OCI-LY1 (cell line): ENCODE measurements at regions not wholly inside any gene's neighbourhood (a gene's known extent, or its start where the extent isn't known, plus 50 kb on each side); places are given as distances from the start of the nearest gene placed in this dataset.

Experiments
- H2AFZ ChIP-seq: fragments of 200-600 bp; sonication (generic), shearing (Covaris generic); 2 replicates; pipeline ENCODE4 v1.6.0; 2014; ENCODE audit warnings: antibody characterized with exemption, mild to moderate bottlenecking, low read length
- H3F3A ChIP-seq: fragments of 200-600 bp; sonication (generic), shearing (Covaris generic); 2 replicates; pipeline ENCODE4 v1.6.0; 2014; ENCODE audit warnings: mild to moderate bottlenecking, antibody characterized with exemption, low read length, moderate library complexity; ENCODE audit not compliant: insufficient read depth
- H3K27ac ChIP-seq: fragments of 200-600 bp; sonication (generic); 2 replicates; pipeline ENCODE4 v1.5.1; 2014; ENCODE audit warnings: low read length, mixed run types, mild to moderate bottlenecking, low read depth; ENCODE audit not compliant: poor library complexity, severe bottlenecking
- H3K27me3 ChIP-seq: fragments of 200-600 bp; sonication (generic); 2 replicates; pipeline ENCODE4 v1.6.0; 2014; ENCODE audit warnings: antibody characterized with exemption, mild to moderate bottlenecking, low read length, moderate library complexity; ENCODE audit not compliant: insufficient read depth
- H3K36me3 ChIP-seq: fragments of 200-600 bp; sonication (generic); 2 replicates; pipeline ENCODE4 v1.6.1; 2014; ENCODE audit warnings: mild to moderate bottlenecking, antibody characterized with exemption, low read length, moderate library complexity, mixed read lengths; ENCODE audit not compliant: insufficient read depth
- H3K4me1 ChIP-seq: fragments of 200-600 bp; sonication (generic); 2 replicates; pipeline ENCODE4 v1.5.1; 2014; ENCODE audit warnings: mild to moderate bottlenecking, low read length, moderate library complexity; ENCODE audit not compliant: insufficient read depth, severe bottlenecking
- H3K4me2 ChIP-seq: fragments of 200-600 bp; sonication (generic), shearing (Covaris generic); 2 replicates; pipeline ENCODE4 v1.6.1; 2014; ENCODE audit warnings: low read length
- H3K4me3 ChIP-seq: fragments of 200-600 bp; sonication (generic); 2 replicates; pipeline ENCODE4 v1.5.1; 2014; ENCODE audit warnings: low read length, low read depth, mild to moderate bottlenecking, mixed read lengths; ENCODE audit not compliant: poor library complexity, severe bottlenecking
- H3K79me2 ChIP-seq: fragments of 200-600 bp; shearing (Covaris generic); 2 replicates; pipeline ENCODE4 v1.6.1; 2016; ENCODE audit warnings: mixed run types, low read length, mixed read lengths; ENCODE audit not compliant: insufficient read depth
- H3K9ac ChIP-seq: fragments of 200-600 bp; sonication (generic), shearing (Covaris generic); 2 replicates; pipeline ENCODE4 v1.6.1; 2014; ENCODE audit warnings: mild to moderate bottlenecking, low read length, mixed read lengths
- H3K9me2 ChIP-seq: fragments of 200-600 bp; sonication (generic), shearing (Covaris generic); 2 replicates; pipeline ENCODE4 v1.6.1; 2014; ENCODE audit warnings: low read depth, mild to moderate bottlenecking, low read length, mixed read lengths
- H3K9me3 ChIP-seq: fragments of 200-600 bp; shearing (Covaris generic); 2 replicates; pipeline ENCODE4 v1.6.1; 2014; ENCODE audit warnings: low read length, mixed read lengths
- H4K20me1 ChIP-seq: fragments of 200-600 bp; sonication (generic), shearing (Covaris generic); 2 replicates; pipeline ENCODE4 v1.6.0; 2016; ENCODE audit warnings: mild to moderate bottlenecking, low read length; ENCODE audit not compliant: insufficient read depth
- EZH2 ChIP-seq: fragments of 200-600 bp; sonication (generic), shearing (Covaris generic); IDR thresholded peaks from 2 replicates; pipeline ENCODE4 v1.8.0; 2017; ENCODE audit warnings: borderline replicate concordance, mixed run types, mild to moderate bottlenecking, antibody characterized with exemption, low read length, moderate library complexity, mixed read lengths
- TF ChIP-seq, protein P1 (sequence below): fragments of 200-600 bp; sonication (generic), shearing (Covaris generic); IDR thresholded peaks from 2 replicates; pipeline ENCODE4 v1.5.1; 2017; ENCODE audit warnings: mild to moderate bottlenecking, antibody characterized with exemption, low read length, moderate library complexity, mixed read lengths

GRCh38 chr4:14636563-14636962 is 365.7 kb upstream of the CPEB2 start:
- H3K4me2 ChIP-seq, result no peak overlapping the region
- no peaks in the 10 kb centered on the region for H4K20me1 ChIP-seq
- no peak overlapping the region for H3K27ac ChIP-seq
- no peak overlapping the region for H3K9ac ChIP-seq
- no peaks in the 10 kb centered on the region for H3K79me2 ChIP-seq
- H3K27me3 ChIP-seq, result no peaks in the 10 kb centered on the region
- no peaks in the 10 kb centered on the region for H3F3A ChIP-seq
- TF ChIP-seq, protein P1, sequence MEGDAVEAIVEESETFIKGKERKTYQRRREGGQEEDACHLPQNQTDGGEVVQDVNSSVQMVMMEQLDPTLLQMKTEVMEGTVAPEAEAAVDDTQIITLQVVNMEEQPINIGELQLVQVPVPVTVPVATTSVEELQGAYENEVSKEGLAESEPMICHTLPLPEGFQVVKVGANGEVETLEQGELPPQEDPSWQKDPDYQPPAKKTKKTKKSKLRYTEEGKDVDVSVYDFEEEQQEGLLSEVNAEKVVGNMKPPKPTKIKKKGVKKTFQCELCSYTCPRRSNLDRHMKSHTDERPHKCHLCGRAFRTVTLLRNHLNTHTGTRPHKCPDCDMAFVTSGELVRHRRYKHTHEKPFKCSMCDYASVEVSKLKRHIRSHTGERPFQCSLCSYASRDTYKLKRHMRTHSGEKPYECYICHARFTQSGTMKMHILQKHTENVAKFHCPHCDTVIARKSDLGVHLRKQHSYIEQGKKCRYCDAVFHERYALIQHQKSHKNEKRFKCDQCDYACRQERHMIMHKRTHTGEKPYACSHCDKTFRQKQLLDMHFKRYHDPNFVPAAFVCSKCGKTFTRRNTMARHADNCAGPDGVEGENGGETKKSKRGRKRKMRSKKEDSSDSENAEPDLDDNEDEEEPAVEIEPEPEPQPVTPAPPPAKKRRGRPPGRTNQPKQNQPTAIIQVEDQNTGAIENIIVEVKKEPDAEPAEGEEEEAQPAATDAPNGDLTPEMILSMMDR, result no peak
- TF ChIP-seq EZH2, result no peak
- H3K4me1 ChIP-seq, result no peaks in the 10 kb centered on the region
- no peaks in the 10 kb centered on the region for H3K9me2 ChIP-seq
- H3K4me3 ChIP-seq, result no peak overlapping the region
- H3K36me3 ChIP-seq, result no peaks in the 10 kb centered on the region
- H2AFZ ChIP-seq, result no peak overlapping the region
- H3K9me3 ChIP-seq, result no peaks in the 10 kb centered on the region

DNA sequence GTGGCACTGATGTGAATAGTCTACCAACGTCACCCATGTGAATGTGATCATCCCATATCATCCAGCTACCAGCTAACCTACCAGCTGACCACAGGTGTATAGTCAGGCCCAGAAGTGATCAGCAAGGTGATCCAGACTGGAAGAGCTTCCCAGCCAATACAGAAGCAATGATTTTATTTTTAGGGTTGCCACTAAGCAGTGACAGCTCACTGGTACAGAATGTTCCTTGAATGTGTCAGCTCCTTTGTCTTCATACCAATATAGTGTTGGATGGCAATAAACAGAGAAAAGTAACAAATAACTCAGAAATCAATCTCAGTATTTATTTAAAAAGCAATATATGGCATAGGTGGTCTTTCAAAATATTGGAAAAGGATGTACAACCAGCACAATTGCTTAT is 361.8 kb upstream of the CPEB2 start:
- Histone ChIP-seq H3K4me3 (no peak overlapping the region), H3K9me3 (no peaks in the 10 kb centered on the region), H3K27ac (no peak overlapping the region), H3F3A (no peaks in the 10 kb centered on the region), H3K27me3 (no peaks in the 10 kb centered on the region), H3K9me2 (no peaks in the 10 kb centered on the region), H3K79me2 (no peaks in the 10 kb centered on the region), H2AFZ (no peak overlapping the region), H4K20me1 (no peaks in the 10 kb centered on the region), H3K36me3 (no peaks in the 10 kb centered on the region), H3K4me2 (no peak overlapping the region), H3K4me1 (no peaks in the 10 kb centered on the region), H3K9ac (no peak overlapping the region)
- TF ChIP-seq EZH2, result no peak

- no peaks in the 10 kb centered on the region for H4K20me1 ChIP-seq
- H3K9me2 ChIP-seq, result no peaks in the 10 kb centered on the region
- no peaks in the 10 kb centered on the region for H3K79me2 ChIP-seq
- H3F3A ChIP-seq, result no peaks in the 10 kb centered on the region
- TF ChIP-seq EZH2, result no peak
- TF ChIP-seq, protein P1, result no peak
- H3K36me3 ChIP-seq, result no peaks in the 10 kb centered on the region
- no peak overlapping the region for H2AFZ ChIP-seq
- no peaks in the 10 kb centered on the region for H3K4me1 ChIP-seq
- no peak overlapping the region for H3K4me3 ChIP-seq
- no peak overlapping the region for H3K27ac ChIP-seq
- no peak overlapping the region for H3K9ac ChIP-seq
- no peaks in the 10 kb centered on the region for H3K27me3 ChIP-seq
- H3K9me3 ChIP-seq, result no peaks in the 10 kb centered on the region
- no peak overlapping the region for H3K4me2 ChIP-seq
Observed at GRCh38 chr4:14641871-14642270, 360.4 kb upstream of the CPEB2 start.

- no peaks in the 10 kb centered on the region for H3K36me3 ChIP-seq
- no peak overlapping the region for H3K4me3 ChIP-seq
- no peaks in the 10 kb centered on the region for H4K20me1 ChIP-seq
- H3K9me3 ChIP-seq, result no peaks in the 10 kb centered on the region
- H3K4me1 ChIP-seq, result no peaks in the 10 kb centered on the region
- no peaks in the 10 kb centered on the region for H3K27me3 ChIP-seq
- no peaks in the 10 kb centered on the region for H3K9me2 ChIP-seq
- no peaks in the 10 kb centered on the region for H3K79me2 ChIP-seq
- no peaks in the 10 kb centered on the region for H3F3A ChIP-seq
- no peak overlapping the region for H3K27ac ChIP-seq
- H3K4me2 ChIP-seq, result no peak overlapping the region
- H3K9ac ChIP-seq, result no peak overlapping the region
- no peak overlapping the region for H2AFZ ChIP-seq
- TF ChIP-seq, protein P1, result no peak
- no peak for TF ChIP-seq EZH2
Observed at GRCh38 chr4:14644580-14645282, 357.6 kb upstream of the CPEB2 start.
